NCI-H1694 treated with DMSO at 0.1 percent for 48 hours (cell line): ENCODE measurements at regions not wholly inside any gene's neighbourhood (a gene's known extent, or its start where the extent isn't known, plus 50 kb on each side); places are given as distances from the start of the nearest gene placed in this dataset.
"Not testable (repeated sequence)": the region's sequence is repeated elsewhere in the genome, so short reads cannot be mapped to it uniquely, and the experiment has no call there.

Experiments used
- DNase-seq: peaks from one replicate; lab custom pipeline; 2025; lab: John Stamatoyannopoulos, UW

GRCh38 chr6:141877275-141877983 is 255.3 kb upstream of the GJE1 start:
- no peak for DNase-seq

- DNase-seq: no peak
Measured at GRCh38 chr6:141874930-141875602, 257.7 kb upstream of the GJE1 start.

DNA sequence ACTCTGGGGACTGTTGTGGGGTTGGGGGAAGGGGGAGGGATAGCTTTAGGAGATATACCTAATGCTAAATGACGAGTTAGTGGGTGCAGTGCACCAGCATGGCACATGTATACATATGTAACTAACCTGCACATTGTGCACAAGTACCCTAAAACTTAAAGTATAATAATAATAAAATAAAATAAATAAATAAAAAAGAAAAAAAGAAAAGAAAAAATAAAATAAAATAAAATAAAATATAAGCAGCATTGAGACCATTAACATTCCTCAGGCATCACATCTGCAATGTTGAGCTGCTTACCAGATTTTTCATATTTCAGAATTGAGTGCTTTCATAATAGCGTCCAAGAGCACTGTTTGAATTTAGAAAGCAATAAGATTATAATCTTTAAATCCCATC is 263.2 kb upstream of the GJE1 start:
- DNase-seq: not testable (repeated sequence)

- no peak for DNase-seq
Measured at GRCh38 chr6:141867767-141868166, 265.0 kb upstream of the GJE1 start.

DNA sequence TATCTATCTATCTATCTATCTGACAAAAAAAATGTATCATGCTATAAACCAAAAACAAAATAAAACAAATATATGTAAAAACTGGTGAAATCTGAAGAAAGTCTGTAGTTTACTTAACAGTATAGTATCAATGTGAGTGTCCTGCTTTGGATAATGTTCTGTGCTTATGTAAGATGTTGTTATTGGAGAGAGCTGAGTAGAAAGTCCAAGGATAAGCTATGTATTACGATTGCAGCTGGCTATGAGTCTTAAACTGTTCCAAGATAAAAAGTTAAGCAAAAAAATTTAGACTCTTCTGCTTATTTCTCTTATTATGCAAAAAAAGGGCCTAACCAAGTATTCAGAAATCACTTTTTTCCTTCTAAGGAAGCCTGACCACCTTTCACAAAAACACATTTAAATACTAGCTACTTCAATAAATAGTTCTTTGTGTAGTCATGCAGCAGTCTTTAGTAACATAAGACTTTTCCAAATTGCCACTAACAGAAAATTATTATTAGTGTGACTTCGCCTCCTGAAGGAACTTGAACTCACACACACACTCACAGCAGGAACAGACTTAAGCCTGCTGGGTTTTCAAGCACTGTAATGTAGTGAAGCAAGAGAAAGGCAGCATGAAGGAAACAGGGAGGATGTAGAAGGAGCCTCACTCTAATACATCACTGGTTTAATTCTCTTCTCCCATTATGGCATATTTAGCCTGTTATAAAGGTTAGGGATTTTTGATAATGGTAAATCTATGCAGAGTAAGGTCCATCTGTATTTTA is 265.8 kb upstream of the GJE1 start:
- no peak for DNase-seq

DNA sequence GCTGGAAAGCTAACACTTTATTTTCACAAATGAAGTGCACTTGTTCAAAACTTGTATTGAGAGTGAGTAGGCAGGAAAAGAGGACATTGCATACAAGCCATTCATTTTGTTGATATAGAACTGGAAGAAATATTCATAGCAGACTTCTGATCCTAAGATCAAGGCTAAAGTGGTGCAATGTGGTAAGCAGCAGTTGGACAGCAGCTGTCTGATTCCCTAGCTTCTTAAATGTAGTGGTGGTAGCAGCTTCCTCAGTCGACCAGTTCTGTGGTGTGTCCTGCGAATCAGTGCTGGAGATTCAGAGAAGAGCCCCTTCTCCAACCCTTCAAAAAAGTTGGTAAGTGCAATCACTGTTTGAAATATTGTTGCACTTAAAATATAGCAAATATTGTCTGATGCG is 281.7 kb upstream of the GJE1 start:
- DNase-seq: no peak

GRCh38 chr6:141848029-141848890 is 284.5 kb upstream of the GJE1 start:
- DNase-seq: no peak

DNA sequence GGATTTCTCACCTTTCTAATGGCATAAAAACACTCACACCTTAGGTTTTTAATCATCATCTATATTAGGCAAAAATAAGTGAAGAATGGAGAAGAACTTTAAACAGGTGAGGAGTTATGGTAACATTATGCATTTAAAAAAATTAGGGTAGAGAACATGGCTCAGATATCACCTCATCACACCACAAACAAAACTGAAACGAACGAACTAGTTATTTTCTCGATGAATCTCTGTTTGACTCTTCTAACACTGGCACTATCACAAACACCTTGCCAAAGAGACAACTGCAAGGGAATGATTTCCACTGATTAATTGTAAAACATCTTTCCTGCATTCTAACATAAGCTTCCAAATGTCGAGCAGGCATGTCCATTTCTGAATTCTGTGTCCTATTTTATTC is 286.1 kb upstream of the GJE1 start:
- no peak for DNase-seq

GRCh38 chr6:141843178-141843834 is 289.4 kb upstream of the GJE1 start:
- DNase-seq: no peak

DNA sequence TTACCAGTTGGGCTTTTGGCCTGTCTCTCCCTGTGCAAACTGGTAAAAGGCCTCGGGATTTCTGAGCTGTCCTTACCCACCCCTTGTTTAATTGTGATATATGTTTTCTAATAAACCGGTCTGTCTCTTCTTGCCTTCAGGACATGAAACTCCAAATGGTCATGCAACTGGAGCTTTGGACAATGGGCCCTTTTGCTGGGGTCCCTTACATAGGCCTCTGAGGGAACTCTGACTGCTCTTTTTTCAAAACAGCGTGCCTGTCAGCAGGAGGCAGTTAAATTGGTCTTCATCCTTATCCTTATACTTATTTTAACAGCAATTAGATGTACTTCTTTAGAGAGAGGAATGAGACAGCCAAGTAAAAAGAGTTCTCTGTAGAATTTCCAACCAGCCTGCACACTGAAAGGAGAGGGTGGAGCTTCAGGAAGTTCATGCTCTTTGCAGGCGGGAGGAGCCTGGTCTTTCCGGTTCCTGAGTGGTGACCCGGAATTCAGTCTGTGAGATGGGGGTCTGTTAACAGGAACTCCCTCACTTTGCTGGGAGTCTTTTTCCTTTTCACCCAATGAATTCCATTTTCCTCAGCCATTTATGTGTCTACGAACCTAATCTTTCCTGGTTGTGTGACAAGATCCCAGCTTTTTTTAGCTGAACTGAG is 299.6 kb upstream of the GJE1 start:
- DNase-seq: no peak

DNA sequence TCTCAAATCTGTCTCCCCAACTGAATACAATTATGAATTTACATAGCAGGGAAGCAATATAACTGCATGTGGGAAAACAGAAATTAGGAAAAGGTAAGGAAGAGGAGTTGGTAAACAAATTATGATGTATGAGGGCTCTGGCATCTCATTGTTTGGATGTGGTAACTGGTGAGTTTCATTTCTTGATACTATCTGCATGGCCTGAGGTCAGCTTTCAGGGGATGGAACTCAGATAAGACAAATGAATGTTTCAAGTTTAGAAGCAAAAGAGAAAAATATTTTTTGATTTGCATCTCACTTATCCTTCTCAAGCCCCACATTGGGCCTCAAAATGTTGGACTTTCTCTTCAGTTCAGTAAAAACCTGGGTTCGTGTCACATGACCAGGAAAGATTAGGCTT is 302.2 kb upstream of the GJE1 start:
- DNase-seq: no peak

DNA sequence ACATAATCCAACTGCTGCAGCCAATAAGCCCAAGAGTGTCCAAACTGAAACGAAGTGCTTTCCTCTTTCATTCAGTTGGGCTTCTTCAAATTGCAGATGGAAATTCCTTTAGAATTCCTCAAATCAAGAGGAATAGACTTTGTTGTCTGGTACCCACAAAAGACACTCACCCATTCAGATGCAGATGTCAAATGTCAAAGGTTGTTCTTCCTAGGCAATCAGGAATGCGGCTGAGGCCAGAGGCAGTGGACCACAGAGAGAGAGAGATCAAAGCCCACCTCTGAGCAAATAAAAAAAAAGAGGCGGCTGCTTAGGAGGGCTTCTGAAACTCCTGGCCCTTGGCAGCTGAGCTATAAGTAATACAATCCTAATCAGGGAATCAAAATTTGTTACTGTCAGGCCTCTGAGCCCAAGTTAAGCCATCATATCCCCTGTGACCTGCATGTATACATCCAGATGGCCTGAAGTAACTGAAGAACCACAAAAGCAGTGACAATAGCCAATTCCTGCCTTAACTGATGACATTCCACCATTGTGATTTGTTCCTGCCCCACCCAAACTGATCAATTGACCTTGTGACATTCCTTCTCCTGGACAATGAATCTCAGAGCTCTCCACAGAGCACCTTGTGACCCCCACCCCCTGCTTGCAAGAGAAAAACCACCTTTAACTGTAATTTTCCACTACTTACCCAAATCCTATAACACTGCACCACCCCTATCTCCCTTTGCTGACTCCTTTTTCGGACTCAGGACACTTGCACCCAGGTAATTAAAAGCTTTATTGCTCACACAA is 303.0 kb upstream of the GJE1 start:
- DNase-seq: no peak

DNA sequence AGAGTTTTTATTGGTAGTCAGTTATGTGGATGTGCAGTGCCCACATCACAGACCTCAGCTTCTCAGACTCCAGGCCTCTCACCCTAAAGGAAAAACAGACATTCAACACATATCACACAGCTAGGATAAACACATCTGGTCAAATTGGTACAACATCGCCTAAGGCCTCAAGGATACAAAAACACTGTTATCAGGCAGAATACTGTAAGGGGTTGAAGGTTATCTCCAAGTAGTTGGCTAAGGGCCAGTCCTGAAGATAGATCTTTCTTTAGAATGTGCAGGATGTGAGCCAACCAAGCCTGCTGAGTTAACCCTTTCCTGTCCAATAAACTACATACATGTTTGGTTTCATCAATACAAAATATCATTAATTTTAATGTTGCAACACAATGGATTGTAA is 308.4 kb upstream of the GJE1 start:
- DNase-seq: no peak

DNA sequence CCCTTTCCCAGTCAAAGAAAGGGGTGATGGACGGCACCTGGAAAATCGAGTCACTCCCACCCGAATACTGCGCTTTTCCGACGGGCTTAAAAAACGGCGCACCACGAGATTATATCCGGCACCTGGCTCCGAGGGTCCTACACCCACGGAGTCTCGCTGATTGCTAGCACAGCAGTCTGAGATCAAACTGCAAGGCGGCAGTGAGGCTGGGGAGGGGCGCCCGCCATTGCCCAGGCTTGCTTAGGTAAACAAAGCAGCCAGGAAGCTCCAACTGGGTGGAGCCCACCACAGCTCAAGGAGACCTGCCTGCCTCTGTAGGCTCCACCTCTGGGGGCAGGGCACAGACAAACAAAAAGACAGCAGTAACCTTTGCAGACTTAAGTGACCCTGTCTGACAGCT is 317.7 kb upstream of the GJE1 start:
- not testable (repeated sequence) for DNase-seq

GRCh38 chr6:141809901-141810300 is 322.8 kb upstream of the GJE1 start:
- DNase-seq: no peak

DNA sequence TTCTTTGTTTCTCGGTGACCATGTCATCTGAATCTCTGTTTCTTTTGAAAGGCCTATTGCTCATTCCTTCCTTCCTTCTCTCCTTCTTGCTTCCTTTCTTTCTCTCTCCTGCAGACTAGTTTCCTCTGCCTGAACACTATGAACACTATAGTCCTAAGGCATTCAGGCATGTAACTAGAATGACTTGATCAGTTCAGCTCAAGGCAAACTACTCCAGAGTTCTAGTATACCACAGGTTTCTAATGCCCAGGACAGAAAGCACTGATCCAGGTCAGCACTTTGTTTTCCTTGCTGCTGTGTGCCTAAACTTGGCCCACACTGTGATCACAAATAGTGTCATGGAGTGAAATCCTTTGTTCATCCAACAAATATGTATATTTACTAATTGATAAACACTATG is 324.1 kb upstream of the GJE1 start:
- DNase-seq: no peak

DNA sequence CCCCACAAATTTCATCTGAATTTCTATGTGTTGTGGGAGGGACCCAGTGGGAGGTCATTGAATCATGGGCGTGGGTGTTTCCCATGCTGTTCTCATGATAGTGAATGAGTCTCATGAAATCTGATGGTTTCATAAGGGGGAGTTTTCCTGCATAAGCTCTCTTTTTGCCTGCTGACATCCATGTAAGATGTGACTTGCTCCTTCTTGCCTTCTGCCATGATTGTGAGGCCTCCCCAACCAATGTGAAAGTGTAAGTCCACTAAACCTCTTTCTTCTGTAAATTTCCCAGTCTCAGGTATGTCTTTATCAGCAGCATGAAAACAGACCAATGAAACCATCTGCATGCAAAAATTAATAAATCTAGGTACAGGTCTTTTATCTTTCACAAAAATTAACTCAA is 331.8 kb upstream of the GJE1 start:
- DNase-seq: not testable (repeated sequence)

DNA sequence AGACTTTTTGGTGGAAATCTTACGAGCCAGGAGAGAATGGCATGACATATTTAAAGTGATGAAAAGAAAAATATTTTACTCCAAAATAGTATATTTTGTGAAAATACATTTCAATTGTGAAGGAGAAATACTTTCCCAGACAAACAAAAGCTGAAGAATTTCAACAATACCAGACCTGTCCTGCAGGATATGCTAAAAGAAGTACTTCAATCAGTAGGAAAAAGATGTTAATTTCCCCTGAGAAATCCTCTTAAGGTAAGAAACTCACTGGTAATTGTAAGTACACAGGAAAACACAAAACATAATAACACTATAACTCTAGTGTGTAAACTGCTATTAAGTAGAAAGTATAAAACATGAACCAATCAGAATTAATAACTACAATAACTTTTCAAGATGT is 341.8 kb upstream of the GJE1 start:
- no peak for DNase-seq

DNA sequence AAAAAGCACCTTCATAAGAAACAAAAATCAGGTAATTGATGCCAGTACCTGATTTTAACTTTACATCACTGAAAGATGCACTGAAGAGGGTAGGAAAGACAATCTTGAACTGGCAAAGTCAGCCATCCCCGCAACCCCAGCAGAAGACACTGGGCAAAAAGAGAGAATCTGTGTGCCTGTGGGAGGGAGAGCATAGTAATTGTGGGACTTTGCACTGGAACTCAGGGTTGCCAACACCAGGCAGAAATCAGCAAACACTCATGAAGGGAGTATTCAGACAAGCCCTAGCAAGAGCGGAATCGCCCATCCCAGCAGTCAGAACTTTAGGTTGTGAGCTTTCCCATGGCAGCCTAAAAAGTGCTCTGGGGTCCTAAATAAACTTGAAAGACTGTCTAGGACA is 344.6 kb upstream of the GJE1 start:
- no peak for DNase-seq

GRCh38 chr6:141783585-141783984 is 349.1 kb upstream of the GJE1 start:
- no peak for DNase-seq
